Activated CD8-positive, alpha-beta memory T cell treated with anti-CD3 and anti-CD28 coated beads for 48 hours (primary cell): ENCODE measurements at regions not wholly inside any gene's neighbourhood (a gene's known extent, or its start where the extent isn't known, plus 50 kb on each side); places are given as distances from the start of the nearest gene placed in this dataset.
"Not testable (repeated sequence)": the region's sequence is repeated elsewhere in the genome, so short reads cannot be mapped to it uniquely, and the experiment has no call there.

Experiments
- DNase-seq, 3 experiments: peaks; one replicate each; pipeline ENCODE4 v3.0.0-alpha.2; 2020; ENCODE audit warnings: low read depth in 2 of 3, low spot score in 2 of 3

GRCh38 chr9:81445331-81445921 is 243.9 kb downstream of the TLE1 start:
- DNase-seq, result no peak

- DNase-seq, result no peak
Observed at GRCh38 chr9:81431641-81432040, 257.7 kb downstream of the TLE1 start.

- DNase-seq, result no peak
Observed at GRCh38 chr9:81430727-81431126, 258.6 kb downstream of the TLE1 start.

DNA sequence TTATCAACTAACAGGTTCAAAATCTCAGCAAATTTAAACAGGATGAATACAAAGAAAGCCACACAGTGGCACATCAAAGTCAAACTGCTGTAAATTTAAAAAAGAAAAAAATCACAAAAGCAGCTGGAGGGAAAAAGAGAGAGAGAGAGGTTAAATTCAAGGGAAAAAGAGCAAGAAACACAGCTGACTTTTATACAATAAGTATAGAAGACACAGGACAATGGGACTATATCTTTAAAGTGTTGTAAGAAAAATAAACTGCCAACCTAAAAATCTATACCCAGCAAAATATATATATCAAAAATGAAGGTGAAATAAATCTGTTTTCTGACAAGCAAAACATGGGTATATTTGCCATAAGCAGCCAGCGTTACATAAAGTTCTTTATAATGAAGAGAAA is 261.5 kb downstream of the TLE1 start:
- DNase-seq, result no peak

GRCh38 chr9:81424431-81424830 is 264.9 kb downstream of the TLE1 start:
- no peak for DNase-seq

GRCh38 chr9:81423589-81424326 is 265.6 kb downstream of the TLE1 start:
- no peak for DNase-seq

DNA sequence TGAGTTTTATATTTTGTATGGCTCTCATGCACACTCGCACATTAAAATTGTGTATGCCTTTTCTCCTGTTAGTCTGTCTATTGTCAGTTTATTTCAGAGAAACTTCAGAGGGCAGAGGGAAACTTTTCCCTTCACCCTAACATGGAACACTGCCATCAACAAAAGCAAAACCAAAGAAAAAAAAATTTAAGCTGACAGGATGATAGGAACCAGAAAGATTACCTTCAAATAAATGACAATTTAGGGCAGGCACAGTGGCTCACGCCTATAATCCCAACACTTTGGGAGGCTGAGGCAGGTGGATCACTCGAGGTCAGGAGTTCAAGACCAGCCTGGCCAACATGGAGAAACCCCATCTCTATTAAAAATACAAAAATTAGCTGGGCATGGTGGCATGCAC is 268.3 kb downstream of the TLE1 start:
- DNase-seq, result not testable (repeated sequence)

DNA sequence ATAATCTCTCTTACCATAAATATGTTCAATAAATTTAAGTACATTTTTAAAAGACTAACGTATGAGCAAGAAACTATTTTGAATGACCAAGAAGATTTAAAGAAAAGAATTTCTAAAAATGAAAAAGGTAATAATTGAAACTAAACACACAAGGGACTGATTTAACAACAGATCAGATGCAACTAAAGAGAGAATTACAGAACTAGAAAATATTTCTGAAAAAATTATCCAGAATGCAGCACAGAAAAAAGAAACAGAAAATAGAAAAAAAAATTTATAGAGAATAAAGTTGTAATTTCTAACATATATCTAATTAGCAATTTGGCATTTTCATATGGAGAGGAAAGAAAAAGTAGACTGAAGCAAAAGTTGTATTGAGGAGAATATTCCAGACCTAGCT is 269.3 kb downstream of the TLE1 start:
- no peak for DNase-seq

GRCh38 chr9:81417941-81418340 is 271.4 kb downstream of the TLE1 start:
- DNase-seq, result no peak

DNA sequence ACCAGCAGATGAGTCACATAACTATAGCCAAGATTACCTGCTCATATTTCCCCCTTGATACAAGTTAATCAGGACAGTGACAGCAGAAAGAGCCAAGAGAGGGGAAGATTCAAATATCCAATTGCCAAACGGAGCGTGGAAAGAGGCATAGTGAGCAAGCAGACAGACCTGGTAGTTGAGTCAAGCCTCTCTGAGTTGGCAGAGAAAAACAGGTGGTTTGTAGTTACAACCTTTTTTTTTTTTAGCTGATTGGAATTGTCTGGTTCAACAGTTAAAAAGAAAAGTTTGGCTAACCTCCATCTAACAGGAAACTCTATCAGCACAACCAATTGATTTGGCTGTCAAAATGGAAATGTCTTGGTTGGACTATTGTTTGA is 272.1 kb downstream of the TLE1 start:
- no peak for DNase-seq

- DNase-seq, result no peak
Observed at GRCh38 chr9:81416476-81417298, 272.7 kb downstream of the TLE1 start.

- no peak for DNase-seq
Observed at GRCh38 chr9:81414836-81415235, 274.5 kb downstream of the TLE1 start.

DNA sequence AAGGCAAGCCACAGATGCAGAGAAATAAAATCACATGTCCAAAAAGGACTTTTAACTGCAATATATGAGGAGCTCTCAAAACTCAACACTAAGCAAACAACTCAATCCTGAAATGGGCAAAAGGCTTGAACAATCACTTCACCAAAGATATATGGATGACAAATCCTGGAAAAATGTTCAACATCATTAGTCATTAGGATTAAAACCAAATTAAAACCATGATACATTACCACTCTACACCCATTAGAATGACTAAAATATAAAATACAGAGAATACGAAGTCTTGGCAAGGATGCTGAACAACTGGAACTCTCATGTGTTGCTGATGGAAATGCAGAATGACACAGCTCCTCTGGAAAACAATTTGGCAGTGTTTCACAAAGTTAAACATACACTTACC is 277.4 kb downstream of the TLE1 start:
- no peak for DNase-seq

- DNase-seq, result no peak
Observed at GRCh38 chr9:81410201-81410600, 279.1 kb downstream of the TLE1 start.

GRCh38 chr9:81408951-81409350 is 280.4 kb downstream of the TLE1 start:
- DNase-seq, result no peak

DNA sequence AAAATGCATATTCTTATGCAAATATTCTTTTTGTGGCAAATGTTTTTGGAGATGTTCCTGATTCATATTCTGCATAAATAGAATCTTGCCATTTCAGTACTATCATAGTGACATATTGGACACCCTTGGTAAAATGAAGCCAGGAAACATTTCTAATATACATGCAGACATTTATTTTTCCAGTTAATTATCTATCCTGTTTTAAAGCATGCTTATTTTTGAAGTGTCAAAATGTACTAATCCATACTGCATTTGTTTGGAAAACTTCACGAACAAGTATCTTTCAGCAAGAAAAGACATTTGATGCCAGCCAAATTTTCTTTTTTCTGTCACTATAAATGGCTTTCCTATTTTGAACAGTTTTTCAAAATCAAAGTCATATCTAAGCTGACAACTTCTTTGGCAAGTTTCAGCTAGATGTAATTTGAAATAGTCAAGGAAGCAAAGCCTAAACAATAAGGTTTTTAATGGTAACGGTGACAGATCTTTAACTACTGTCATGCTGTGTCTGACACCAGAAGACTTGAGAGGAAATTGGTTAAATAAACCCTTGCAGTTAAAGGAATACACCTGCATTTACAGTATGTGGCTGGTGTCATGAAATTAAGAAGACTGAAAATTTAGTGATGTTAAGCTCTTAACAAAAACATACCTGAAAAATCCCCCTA is 284.3 kb downstream of the TLE1 start:
- no peak for DNase-seq

DNA sequence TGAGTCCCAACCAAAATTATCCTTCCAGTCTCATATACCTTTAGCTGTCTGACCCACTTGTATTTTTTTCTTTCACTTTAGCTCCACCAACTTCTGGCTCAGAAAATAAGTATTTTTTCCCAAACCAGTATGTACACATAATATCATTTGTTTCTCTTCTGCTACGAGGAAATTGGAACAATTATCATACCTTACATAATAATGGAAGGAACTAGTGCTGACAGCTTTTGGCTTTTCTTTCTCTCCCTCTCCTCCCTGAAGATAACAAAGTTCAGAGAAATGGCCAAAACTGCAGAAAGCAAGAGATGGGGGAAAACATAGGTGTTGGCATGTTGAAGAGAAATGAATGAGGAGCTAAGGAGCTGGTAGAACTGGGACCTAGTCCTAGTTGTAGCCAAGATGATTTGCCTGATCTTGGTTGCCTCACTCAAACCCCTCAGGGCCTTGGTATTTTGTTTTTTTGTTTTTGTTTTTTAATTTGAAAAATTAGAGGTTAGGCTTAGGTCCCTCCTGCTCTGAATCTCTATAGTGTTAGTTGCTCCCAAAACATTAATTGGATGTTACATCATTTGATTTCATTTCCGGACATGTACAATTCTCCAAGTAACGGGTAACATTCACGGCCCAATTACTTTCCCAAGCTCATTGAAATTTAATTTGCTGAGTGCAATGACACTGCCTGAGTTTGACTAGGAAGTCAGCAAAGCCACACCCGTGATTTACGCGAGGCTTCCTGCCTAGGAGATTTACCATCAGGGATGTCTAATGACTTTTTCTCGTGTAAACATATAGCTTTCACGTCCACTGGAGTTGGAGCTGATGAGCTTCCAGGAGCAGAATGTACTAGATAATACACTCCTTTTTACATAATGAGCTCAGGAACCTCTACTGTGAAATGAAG is 291.6 kb downstream of the TLE1 start:
- DNase-seq, result no peak

- no peak for DNase-seq
Observed at GRCh38 chr9:81396528-81396927, 292.8 kb downstream of the TLE1 start.

- DNase-seq, result no peak
Observed at GRCh38 chr9:81395676-81396054, 293.7 kb downstream of the TLE1 start.

DNA sequence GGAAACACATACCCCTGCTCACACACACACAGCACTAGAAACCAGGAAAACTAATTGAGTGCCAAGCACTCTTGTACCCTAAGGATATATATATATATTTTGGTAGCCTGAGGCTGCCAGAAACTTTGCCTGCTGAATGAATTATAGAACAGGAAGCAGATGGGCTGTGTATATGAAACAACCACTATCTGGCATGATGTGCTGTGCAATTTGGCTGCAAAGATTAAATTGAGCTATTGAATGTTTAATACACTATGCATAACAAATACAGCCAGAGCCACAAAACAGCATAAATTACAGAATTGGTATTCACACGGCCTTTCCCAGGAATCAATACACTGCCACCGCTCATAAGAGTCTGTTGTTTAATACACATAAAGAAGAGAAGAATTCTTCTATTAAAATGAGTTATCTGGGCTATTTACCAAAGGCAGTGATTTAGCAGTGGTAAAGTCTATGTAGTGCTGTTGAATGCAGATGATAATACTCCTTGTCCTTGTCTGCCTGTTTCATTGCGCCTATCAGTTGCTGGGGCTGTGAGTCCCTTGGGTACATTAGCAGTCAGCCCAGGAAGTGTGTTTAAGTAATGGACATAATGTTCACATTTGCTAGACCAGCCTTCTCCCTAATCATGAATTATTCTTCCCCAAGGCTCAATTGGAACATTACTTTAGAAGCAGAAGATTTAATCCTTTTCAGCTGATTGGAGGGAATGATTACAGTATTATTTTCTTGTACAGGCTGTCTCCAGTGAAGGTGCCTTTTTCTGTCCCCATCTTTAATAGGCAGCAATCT is 294.3 kb downstream of the TLE1 start:
- DNase-seq, result no peak
